ENCODE measurements at regions not wholly inside any gene's neighbourhood (a gene's known extent, or its start where the extent isn't known, plus 50 kb on each side); places are given as distances from the start of the nearest gene placed in this dataset.
A peak's percentile ranks its signal among the peaks of the same experiment; 100 is the strongest.

DNA sequence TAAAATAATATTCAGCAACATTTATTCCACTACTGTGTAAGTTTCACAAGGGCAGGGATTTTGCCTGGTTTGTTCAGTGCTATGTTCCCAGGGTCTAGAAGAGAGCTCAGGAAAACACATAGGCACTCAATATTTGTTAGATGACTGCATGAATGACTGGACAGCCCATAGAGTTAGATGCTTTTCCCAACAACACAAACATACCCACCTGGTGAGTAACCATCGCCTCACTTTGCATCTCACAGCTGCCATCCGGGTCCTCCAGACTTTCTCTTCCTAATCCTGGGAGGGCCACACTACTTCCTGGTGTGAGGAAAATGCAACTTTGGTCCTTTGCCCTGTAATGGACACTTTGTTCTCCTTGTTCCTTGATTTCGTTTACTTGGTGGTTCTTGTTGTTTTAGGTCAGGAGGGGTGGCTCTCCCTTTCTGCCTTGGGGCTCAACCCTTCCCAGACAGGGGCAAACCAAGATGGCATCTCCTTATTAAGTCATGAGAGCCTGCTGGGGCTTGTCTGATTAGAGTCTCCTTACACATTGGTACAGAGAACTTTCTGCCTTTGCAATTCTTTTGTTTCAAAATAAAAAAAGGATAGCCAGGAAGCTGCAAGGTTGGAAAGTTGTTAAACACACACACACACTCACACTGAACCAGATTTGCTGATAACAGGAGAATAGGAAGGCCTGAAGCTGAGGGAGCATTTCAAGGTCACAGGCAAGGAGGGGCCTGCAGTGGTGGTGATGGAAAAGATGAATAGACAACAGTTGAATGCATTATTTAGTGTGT is 190.6 kb downstream of the MID1IP1 start:
- DNase-seq (ENCODE audit: low read depth), result no peak

DNA sequence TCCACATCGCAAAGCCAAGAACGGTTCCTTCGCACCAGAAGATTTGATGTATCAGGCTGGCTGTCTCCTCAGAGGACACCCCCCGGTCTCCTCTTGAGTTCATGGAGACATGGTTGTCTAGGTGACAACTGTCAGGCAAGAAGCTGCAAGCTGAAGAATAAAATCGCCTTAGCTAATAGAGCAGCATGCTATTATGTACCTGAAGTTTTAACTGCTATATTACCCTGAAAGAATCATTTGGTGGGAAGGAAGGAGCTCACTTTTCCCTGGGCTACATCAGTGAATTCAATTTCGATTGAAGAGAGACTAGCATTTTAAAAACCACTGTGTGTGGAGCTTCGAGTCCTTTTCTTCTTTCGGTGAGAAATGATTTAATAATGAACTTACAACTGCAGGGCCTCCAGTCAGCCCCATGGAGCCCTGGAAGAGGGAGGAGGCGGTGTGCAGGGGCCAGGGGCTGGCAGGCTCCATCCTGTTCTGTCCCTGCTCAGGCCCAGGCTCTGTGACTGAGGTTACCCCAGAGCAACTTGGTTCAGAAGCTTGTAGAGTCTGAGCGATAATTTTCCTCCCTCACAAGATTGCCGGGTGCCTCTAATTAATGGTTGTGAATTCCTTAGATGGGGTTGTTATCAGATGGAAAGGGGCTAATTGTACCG is 191.3 kb downstream of the MID1IP1 start:
- DNase-seq (ENCODE audit: low read depth), result no peak

DNA sequence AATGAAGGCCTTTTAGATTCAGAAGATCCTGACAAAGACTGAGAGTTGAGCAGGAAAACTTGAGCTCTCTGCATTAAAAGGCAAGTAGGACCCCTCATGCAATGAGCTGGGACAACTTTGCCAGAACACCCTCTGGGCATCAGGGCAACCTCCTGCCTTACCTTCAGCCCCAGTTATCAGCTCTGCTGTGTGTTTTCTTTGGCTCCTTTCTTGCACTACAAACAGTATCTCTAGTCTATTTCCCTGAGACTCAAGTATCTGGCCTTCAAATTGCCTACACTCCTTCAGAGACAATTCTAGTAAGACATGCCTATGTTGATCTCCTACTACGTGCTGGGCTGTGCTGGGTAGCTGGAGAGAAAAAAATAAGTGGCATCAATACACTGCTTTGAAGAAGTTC is 192.2 kb downstream of the MID1IP1 start:
- no peak for DNase-seq (ENCODE audit: low read depth)

DNA sequence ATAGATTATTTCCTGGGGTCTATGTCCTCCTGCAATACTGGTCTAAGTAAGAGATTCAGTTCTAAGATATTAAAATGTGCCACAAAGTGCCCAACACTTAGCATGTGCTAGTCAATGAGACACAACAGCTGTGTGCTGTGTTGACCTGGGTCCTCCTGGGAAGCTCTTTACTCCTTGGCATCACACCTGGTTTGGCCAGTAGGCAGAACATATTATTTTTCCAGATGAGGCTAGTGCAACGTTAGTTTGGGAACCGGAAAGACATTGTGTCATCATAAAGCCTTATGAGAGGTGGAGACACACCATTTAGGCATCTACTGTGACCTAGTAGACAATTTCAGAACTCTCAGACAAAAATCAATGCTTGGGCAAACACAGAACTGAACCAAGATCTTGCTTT is 197.8 kb downstream of the MID1IP1 start:
- no peak for DNase-seq (ENCODE audit: low read depth)

DNA sequence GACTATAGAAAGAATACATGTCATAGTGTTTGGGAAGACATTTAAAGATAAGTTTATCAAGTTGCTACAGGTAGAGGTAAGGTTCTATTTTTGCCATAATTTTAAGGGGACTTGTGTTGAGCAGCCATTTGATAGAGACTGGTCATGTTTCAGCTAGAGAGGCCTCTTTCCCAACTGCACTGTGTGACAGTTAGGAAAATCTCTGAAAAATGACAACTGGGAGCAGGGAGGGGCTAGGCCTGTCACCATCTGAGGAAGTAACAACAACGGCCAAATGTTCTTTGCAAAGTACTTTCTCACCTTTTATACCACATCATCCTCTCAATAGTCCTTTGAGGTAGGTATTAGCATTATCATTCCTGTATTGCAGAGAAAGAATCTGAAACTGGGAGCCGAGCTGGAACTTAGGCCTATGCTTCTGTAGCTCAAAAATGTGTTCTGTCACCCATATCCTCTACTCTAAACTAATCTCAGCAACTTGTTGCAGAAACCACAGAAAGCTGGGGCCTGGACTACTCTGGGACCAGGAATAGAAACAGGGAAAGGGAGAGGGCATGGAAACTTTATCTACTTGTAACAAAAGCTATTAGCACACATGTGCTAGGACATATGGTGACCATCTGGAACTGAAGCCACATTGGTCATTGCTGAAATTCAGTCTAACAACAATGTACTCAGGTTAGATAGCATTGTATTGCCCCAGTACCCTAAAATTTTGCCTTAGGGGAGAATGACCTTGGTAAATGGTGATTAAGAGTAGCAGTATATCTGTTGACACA is 198.9 kb downstream of the MID1IP1 start:
- DNase-seq (ENCODE audit: low read depth), result no peak

DNA sequence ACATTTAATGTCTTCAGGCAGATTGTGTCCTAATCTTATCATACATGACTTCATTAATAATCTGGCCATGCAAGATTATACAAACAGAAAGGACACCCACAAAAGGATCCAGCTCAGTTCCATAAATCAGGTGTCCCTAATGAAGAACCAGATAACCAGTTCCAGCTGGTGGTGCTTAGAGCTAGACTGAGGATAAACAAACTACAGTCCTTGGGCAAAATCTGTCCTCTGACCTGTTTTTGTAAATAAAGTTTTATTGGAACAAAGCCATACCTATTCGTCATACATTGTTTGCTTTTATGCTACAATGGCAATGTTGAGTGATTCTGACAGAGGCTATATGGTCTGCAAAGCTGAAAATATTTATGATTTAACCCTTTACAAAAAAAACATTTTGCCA is 199.5 kb downstream of the MID1IP1 start:
- no peak for DNase-seq (ENCODE audit: low read depth)

DNA sequence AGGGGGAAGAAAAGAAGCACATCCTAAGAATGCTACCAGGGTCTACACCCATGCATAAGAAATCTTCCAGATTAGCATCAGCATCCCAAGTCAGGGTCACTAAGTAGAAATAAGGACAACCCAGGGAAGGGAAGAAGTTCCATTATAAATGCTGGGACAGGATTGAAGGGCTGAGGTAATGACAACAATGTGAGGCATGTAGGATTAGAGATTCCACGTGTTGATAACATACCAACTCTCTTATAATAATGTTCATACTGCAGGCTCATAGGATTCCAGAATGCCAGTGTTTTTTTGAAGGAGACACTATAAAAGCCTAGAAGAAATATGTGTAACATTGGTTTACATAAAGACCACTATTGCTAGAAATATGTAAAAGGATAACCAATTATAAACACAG is 201.2 kb downstream of the MID1IP1 start:
- DNase-seq (ENCODE audit: low read depth), result peak; percentile 26

DNA sequence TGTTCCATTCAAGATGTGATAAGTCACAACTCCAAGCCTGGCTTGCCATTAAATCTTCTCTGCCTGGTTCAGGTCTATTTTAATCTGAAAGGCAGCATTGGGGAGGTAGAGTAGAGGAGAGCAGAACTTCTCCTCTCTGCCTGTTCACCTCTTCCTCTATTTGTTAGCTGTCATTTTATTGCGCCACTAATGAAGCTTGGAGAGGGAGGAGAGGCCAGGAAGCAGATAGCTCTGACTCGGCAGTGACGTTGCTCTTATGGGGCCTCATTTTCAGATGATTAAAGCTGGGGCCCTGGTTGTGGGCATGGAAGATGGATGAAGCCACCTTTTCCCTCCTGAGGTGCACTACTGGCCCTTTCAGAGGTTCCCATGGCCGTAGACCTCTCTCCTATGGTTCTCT is 207.3 kb downstream of the MID1IP1 start:
- DNase-seq (ENCODE audit: low read depth), result no peak

DNA sequence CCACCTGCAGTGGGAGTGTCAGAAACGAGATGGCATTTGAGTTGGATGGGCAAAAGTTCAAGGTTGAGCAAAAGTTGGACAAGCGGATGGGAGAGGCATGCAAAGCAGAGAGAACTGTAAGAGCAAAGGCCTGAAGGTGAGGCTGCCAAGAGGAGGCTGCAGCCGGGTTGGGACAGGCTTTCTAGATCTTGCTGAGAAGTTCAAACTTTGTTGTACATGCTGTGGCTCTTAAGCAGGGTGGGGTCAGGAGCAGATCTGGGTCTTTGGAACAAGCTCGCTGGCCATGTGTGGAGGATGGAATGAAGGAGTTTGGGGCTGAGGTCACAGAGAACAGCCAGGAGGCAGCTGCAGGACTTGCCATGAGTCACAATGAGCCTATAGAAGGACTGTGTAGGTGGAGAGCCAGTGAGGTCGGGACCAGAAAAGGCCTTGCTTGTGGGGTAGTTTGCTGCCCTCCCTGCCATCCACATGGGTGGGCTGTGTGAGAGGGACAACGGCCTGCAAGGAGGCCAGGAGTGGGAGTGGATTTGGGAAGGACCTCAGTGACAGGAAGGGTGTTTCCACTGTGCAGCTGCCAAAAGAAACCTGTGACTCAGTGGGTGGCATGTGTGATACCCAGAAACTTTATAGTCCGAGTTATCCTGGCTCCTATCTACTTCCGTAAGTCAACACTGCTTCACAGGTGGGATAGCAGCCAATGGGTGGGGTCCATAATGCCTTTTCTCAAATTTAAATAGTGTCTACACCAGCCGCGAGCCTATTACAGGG is 210.4 kb downstream of the MID1IP1 start:
- DNase-seq (ENCODE audit: low read depth), result peak; percentile 34

DNA sequence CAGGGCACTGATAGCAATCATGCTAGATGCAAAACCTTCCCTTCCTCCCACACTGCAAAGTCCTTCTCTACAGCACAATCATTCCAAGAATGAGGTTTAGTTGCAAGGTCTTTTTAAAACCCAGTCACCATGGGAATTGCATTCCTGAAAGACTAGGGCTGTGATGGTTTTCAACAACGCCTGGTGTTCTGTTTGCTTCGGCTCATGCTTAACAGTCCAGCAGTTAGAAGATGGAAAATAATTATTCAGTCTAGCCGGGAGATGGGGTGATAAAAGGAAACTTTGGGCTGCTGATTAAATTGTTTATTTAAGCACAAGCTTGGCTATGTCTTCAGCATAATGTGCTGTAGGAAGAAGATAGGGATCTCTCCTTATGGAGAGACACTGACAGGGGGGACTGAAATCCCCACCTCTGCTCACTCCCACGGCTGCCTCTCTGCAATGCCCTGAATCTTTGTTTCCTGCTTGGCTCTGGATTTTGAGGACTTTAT is 211.4 kb downstream of the MID1IP1 start:
- DNase-seq (ENCODE audit: low read depth), result no peak

DNA sequence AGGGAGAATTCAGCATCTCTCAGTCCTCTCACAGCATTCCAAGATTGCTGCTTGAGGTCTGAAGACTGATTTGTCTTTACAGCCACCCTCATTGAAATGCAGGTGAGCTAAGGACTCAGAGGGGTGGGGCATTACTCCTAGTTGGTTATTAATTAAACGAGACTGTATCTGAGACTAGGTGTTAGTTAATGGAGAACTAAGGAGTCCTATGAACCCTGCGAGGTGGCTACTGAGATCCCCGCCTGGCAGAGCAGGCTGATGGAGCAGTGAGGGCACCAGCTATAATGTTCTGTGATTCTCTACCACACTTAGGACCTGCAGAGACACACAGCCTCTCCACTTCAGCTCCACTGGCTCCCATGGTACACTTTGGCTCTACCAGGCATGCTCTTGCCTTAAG is 215.3 kb downstream of the MID1IP1 start:
- no peak for DNase-seq (ENCODE audit: low read depth)

DNA sequence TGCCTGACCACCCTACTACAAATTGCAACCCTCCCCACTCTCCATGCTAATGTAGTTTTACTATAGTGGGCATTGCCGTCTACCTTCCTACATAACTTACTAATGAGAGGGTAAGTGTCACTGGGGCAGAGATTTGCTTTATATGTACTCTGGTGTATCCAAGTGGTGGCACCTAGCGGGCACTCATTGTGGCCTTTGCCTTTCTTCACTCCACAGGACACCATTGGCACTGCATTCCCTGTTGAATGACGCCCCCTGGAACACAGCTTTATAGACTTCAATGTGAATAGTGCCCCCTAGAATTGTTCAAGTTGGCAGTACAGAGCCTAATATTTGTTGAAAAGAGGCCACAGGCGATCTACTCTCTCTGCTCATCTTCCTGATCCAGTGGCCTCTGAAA is 215.8 kb downstream of the MID1IP1 start:
- no peak for DNase-seq (ENCODE audit: low read depth)

DNA sequence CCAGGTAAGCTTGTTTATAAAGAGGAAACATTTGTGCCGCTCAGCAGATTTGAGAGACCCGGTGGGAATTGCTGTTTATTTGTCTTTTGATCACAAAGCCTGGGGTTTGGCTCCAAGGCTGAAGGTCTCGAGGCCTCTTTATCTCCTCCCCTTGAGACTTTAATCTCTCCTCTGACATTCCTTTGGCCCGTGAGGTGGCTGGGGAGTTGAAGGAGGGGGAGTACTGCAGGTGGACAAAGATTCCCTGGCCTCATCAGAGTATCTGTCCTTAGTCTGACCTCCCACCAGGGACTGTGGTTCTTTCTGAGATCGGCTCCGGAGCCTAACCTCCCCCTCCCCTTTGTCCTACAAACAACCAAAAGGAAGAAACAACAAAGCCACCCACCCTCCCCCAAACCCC is 216.5 kb downstream of the MID1IP1 start:
- no peak for DNase-seq (ENCODE audit: low read depth)

DNA sequence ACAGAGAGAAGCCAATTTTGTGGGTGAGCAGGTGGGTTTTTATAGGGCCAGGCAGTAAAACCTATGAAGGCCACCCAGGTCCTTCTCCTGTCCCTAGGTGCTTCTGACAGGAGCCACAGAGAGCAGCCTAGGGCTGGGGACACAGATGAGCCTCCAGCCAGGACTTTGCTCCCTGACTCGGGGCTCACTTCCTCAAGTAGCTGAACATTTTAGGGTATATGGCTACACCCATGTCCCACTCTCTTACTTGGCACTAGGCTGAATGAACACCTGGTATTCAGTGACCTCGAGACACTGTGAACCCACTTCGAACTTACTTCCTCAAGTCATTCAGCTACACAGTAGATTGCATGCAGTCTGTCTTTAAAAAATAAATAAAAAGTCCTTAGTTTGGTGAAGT is 217.3 kb downstream of the MID1IP1 start:
- DNase-seq (ENCODE audit: low read depth), result no peak

DNA sequence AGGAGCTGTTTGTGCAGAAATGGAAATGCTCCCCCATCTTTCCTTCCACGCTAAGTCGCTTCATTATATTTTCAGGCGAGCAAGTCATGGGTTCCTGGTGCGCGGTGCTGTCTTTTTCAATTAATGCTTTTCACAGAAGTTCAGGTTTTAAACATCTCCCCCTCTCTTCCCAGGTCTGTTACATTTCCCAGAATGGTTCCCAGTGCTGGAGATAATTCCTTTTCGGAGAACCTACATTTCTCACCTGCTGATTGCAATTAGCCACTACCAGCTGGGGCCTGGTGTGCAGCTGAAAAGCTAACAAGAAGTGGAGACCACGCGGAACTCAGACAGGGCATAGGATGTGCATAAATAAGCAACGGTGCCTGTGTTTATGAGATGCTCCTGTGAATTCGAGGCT is 217.8 kb downstream of the MID1IP1 start:
- no peak for DNase-seq (ENCODE audit: low read depth)

DNA sequence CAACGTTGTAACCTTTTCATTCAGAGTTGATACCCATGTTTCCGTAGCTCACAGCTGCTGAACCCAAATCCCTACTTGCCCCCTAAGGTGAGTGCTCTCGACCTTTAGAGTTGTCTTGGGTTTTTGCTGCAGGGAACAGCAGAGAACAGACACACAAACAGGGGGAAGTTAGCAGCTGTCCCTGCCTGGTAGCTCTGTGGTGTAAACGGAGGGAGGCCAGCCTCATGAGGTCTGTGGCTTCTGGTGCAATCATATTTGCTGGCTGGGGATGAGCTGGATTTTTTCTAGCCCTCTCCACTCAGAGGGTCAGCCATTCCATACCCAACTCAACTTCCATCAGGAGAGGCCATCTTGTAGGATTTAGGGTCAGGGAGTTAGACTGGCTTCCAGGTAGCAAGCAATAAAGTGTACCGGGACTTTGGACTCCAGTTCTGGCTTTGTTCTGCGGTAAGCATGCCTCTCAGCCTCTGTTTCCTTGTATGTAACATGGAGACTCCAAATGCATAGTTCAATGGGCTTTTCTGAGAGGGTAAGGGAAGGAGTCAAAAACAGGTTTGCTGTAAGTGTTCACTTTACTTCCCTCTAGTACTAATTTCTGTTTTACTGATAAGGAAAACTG is 218.9 kb downstream of the MID1IP1 start:
- DNase-seq (ENCODE audit: low read depth), result no peak

DNA sequence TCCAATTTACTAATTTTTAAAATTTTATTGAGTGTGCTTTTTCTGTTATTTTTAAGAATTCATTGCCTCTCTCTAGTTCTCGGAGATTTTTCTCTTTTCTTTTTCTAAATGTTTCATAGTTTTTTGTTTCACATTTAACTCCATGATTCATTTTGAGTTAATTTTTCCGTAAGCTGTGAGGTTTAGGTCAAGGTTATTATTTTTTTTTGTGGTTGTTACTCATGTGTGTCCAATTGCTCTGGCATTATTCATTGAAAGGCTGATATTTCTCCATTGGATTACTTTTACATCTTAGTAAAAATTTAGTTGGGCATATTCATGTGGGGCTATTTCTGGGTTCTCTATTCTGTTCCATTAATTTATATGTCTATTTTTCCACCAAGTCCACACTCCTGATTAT is 220.8 kb downstream of the MID1IP1 start:
- no peak for DNase-seq (ENCODE audit: low read depth)

DNA sequence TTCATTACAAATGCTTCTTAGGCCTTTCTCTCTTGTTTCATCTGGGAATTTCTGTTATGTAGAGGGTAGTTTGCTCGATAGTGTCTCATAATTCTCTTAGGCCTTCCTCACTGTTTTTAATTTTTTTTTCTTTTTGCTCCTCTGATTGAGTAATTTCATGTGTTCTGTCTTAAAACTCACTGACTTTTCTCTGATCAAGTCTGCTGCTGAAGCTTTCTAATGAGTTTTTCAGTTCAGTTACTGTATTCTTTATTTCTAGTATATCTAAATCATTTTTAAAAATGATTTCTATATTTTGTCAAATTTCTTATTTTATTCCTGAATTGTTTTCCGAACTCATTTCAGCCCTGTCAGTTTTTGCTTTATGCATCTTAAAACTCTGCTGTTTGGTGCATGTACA is 228.0 kb downstream of the MID1IP1 start:
- no peak for DNase-seq (ENCODE audit: low read depth)

DNA sequence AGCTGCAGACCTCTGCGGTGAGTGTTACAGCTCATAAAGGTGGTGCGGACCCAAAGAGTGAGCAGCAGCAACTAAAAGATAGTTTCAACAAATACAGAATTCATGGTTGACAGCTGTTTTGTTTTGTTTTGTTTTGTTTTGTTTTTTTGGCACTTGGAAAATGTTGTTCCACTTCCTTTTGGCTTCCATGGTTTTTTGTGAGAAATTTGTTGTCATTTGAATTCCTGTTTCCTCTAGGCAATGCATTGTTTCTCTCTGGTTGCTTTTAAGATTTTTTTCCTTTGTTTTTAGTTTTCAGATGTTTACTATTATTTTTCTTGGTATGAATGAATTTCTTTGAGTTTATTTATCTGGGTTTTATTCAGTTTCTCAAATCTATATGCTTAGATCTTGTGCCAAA is 229.4 kb downstream of the MID1IP1 start:
- DNase-seq (ENCODE audit: low read depth), result no peak

DNA sequence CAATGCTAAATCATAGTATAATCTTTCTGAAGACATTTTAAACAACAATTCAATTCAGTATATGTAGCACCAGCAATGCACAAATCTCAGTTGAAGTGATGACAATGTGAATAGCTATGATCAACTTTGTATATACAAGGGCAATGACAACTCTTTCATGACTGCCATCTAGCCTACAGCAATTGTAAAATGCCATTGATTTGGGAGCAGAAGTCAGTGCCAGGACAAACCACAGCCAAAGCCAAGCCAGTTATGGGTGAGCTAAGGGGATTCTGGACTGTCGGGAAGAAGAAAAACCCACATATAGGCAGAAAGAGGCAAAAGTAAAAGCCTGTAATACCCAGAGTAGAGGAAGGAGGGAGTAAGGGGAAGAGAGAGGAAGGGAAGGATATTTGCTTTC is 238.6 kb downstream of the MID1IP1 start:
- no peak for DNase-seq (ENCODE audit: low read depth)

DNA sequence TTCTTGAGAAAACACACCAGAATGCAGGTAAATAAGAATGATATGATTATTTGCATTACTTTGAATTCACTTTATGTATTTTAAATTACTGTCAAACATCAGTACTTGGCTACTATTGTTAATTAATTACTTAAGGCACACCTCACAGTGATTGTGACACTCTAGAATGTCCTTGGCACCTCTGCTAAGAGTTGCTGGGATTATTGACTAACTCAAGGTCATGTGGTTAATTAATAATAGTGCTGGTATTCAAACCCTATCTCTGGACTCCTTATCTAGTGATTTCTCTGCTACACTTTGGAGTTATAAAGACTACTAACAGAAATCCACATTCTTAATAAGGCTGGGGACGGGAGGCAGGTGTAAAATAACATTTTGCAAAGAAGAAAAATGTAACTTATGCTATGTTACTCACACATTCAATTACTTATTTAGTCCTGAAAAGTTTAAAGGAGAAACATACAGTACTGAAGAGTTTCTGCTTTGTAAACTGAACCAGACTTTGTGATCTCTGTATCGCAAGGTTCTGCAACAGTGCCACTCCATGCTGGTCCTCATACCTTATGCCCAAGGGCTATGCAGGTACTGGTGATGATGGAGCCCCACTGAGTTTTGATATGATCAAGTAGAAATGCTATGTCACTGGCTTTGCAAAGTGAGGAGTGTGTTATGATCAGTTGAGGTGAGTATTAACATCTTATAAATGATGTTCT is 242.7 kb downstream of the MID1IP1 start:
- no peak for DNase-seq (ENCODE audit: low read depth)

Measured in HS-27A (cell line).